ENCODE measurements at regions not wholly inside any gene's neighbourhood (a gene's known extent, or its start where the extent isn't known, plus 50 kb on each side); places are given as distances from the start of the nearest gene placed in this dataset.

- no peaks in the 10 kb centered on the region for H3K27me3 Mint-ChIP-seq (ENCODE audit: low read depth)
Observed at GRCh38 chr5:170176916-170177315, 55.9 kb upstream of the C5orf58 start.

GRCh38 chr5:170178814-170179213, 54.0 kb upstream of the C5orf58 start:
- no peaks in the 10 kb centered on the region for H3K9me3 Mint-ChIP-seq
- no peaks in the 10 kb centered on the region for H3K27me3 Mint-ChIP-seq (ENCODE audit: low read depth)
- no peaks in the 10 kb centered on the region for H3K36me3 Mint-ChIP-seq
- H3K27ac Mint-ChIP-seq: no peak overlapping the region
- no peak overlapping the region for H3K4me3 Mint-ChIP-seq
- no peaks in the 10 kb centered on the region for H3K4me1 Mint-ChIP-seq
- no peak for ATAC-seq
- POLR2A ChIA-PET: no interaction called here
- CTCF ChIA-PET: interaction anchor here (1.0 kb wide), 1 partner anchor 78 kb away, joined by 3 read pairs; no protein-coding TSS in a partner anchor
- DNase-seq (ENCODE audit: low spot score): no peak
- TF ChIP-seq ESRRA (CRISPR knock-in tag; IDR thresholded peaks at IDR 0.05; ENCODE audit: borderline replicate concordance): no peak
- TF ChIP-seq ZNF423 (CRISPR knock-in tag; IDR thresholded peaks at IDR 0.05): no peak
- TF ChIP-seq TEAD4 (CRISPR knock-in tag; IDR thresholded peaks at IDR 0.05): no peak
- no peak for TF ChIP-seq HMGXB4 (CRISPR knock-in tag; IDR thresholded peaks at IDR 0.05)
- no peak for TF ChIP-seq ZNF317 (CRISPR knock-in tag; IDR thresholded peaks at IDR 0.05; ENCODE audit: borderline replicate concordance, low read depth)
- TF ChIP-seq ETV6 (CRISPR knock-in tag; IDR thresholded peaks at IDR 0.05): no peak
- TF ChIP-seq ZNF232 (CRISPR knock-in tag; IDR thresholded peaks at IDR 0.05): no peak
- no peak for TF ChIP-seq RELA (CRISPR knock-in tag; IDR thresholded peaks at IDR 0.05; ENCODE audit: borderline replicate concordance)
- no peak for TF ChIP-seq AFF4 (CRISPR knock-in tag; IDR thresholded peaks at IDR 0.05; ENCODE audit: borderline replicate concordance)
- no peak for TF ChIP-seq E2F1 (CRISPR knock-in tag; IDR thresholded peaks at IDR 0.05)
- TF ChIP-seq IRF1 (CRISPR knock-in tag; IDR thresholded peaks at IDR 0.05): no peak
- no peak for TF ChIP-seq USF2 (CRISPR knock-in tag; IDR thresholded peaks at IDR 0.05)
- TF ChIP-seq SMAD3 (CRISPR knock-in tag; IDR thresholded peaks at IDR 0.05; ENCODE audit: borderline replicate concordance): no peak
- no peak for TF ChIP-seq JUN (CRISPR knock-in tag; IDR thresholded peaks at IDR 0.05)
- TF ChIP-seq JAZF1 (CRISPR knock-in tag; IDR thresholded peaks at IDR 0.05): no peak

More at GRCh38 chr5:170176916-170177315, 55.9 kb upstream of the C5orf58 start:
- H3K4me1 Mint-ChIP-seq: no peaks in the 10 kb centered on the region
- no peak for DNase-seq (ENCODE audit: low spot score)
- CTCF ChIA-PET: interaction anchor here (0.7 to 1.1 kb wide), 2 partner anchors 39 to 44 kb away, joined by 3 to 4 read pairs; no protein-coding TSS in a partner anchor
- H3K9me3 Mint-ChIP-seq: no peaks in the 10 kb centered on the region
- H3K36me3 Mint-ChIP-seq: no peaks in the 10 kb centered on the region
- no peak for TF ChIP-seq ZNF423 (CRISPR knock-in tag; IDR thresholded peaks at IDR 0.05)
- no peak for TF ChIP-seq SMAD4 (CRISPR knock-in tag; IDR thresholded peaks at IDR 0.05)
- no peak for TF ChIP-seq E2F1 (CRISPR knock-in tag; IDR thresholded peaks at IDR 0.05)
- no peak for TF ChIP-seq NR2C2 (CRISPR knock-in tag; IDR thresholded peaks at IDR 0.05)
- TF ChIP-seq ZNF263 (CRISPR knock-in tag; IDR thresholded peaks at IDR 0.05; ENCODE audit: low read depth): no peak
- no peak for TF ChIP-seq ZNF512 (CRISPR knock-in tag; IDR thresholded peaks at IDR 0.05; ENCODE audit: borderline replicate concordance)
- no peak overlapping the region for H3K4me3 Mint-ChIP-seq
- ATAC-seq: no peak
- POLR2A ChIA-PET: no interaction called here
- H3K27ac Mint-ChIP-seq: no peak overlapping the region
